ENCODE measurements at regions not wholly inside any gene's neighbourhood (a gene's known extent, or its start where the extent isn't known, plus 50 kb on each side); places are given as distances from the start of the nearest gene placed in this dataset.
"Not testable (repeated sequence)": the region's sequence is repeated elsewhere in the genome, so short reads cannot be mapped to it uniquely, and the experiment has no call there.

DNA sequence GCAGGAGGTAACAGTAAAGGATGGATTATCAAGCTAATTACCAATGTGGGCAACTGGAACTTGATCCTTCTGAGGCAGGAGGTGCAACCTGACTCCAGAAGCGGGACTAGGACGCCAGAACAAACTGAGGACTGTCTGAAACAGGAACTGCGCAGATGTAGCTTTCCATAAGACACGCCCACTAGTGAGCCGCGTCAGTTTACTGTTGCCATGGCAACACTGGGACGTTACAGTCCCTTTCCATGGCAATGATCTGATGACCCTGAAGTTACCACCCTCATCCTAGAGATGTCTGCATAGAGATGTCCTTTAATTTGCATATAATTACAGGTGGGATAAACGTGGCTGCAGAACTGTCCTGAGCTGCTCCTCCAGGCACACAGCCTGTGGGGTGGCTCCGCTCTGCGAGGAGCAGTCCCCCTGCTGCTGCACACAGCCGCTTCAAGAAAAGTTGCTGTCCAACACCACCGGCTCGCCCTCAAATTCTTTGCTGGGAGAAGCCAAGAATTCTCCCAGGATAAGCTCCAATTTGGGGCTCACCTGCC, 816.6 kb downstream of the UQCRFS1 start:
- no peak for DNase-seq

DNA sequence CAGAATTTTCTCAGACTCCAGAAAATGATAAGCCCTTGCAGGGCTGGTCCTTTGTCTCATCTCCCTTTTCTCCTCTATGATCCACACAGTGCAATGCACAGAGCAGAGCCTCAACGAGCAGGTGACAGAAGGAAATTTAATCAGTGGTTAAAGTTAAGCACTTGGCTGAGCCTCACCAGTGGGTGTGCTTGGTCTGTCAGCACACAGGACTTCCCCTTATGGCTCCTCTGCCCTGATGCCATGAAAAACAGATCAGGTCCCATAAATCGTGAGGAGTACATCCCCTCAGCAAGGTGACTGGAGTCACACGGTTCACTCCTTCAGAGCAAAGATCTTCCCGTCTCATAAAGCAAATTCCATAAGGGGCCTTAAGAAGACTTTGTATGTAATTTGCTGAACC, 818.2 kb downstream of the UQCRFS1 start:
- no peak for DNase-seq

GRCh38 chr19:28393574-28394336, 819.2 kb downstream of the UQCRFS1 start:
- no peak for DNase-seq

DNA sequence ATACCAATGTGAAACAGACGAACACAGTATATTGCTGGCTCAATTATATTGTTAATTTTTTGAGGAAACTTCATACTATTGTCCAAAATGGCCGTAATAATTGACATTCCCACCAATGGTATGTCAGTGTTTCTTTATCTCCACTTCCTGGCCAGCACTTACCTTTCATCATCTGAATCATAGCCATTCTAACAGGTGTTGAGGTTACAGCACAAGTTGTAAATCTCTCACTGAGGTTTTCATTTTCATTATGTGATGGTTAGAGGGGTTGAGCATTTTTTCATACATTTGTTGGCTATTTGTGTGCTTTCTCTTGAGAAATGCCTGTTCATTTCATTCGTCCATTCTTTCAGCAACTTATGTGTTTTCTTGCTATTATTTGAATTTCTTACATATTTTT, 824.0 kb downstream of the UQCRFS1 start:
- DNase-seq = no peak

- no peak for DNase-seq
Observed at GRCh38 chr19:28387507-28387906, 825.4 kb downstream of the UQCRFS1 start.

GRCh38 chr19:28386470-28386869, 826.5 kb downstream of the UQCRFS1 start:
- DNase-seq = no peak

DNA sequence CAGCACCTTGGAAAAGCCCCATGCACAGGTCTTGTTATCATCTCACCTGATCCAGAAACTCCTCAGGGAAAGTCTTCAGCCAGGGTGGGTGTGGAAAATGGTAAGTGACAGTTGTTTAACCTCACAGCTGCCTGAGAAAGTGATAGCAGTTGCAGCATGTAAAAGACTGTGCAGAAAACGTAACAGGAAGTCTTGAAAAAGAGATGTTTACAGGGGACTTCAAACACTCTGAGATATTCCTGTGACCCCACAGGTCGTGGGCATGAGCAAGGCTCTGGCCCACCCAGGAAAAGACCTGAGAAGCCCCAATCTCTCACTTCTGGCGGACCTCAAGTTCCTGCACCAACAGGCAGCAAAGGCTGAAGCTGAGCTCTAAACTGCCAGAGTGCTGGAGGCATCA, 826.9 kb downstream of the UQCRFS1 start:
- DNase-seq = no peak

- no peak for DNase-seq
Observed at GRCh38 chr19:28377077-28377476, 835.9 kb downstream of the UQCRFS1 start.

DNA sequence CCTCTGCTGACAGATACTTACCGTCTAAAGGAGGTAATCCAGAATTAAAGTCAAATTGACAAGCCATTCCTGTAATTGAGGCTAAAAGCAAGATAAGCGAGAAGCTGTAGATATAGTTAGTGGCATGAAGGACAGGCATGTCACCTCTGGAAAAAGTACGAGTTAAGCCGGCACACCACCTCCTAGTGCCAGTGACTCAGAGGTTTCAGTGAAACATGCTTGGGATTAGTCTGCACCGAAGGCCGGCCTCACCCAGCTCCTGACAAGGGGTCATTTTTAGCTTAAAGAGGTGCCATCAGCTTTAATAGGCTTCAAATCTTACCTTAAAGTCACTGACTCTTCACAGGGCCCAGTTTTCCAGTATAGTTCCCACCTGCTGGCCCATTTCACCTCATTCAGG, 838.0 kb downstream of the UQCRFS1 start:
- DNase-seq = no peak

GRCh38 chr19:28372576-28373247, 840.2 kb downstream of the UQCRFS1 start:
- no peak for DNase-seq

DNA sequence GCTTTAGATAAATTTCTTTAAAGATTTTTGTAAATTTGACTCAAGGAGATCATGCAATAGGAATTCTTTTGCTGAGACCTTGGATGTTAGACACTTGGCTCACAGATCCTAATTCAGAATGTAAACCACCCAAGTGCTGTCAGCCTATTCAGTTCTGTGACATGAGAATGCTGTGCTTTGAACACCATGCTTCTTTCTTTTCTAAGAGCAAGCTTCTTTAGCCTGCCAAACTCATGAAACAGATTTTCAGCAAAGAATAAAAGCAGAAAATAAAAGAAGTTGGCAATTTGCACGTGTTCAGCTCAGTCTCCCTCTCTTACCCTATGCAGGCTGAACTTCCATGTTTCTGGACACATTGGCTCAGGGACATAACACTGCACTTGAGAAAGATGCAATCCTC, 845.8 kb downstream of the UQCRFS1 start:
- no peak for DNase-seq

- no peak for DNase-seq
Observed at GRCh38 chr19:28363254-28363653, 849.7 kb downstream of the UQCRFS1 start.

GRCh38 chr19:28359431-28360414, 853.2 kb downstream of the UQCRFS1 start:
- no peak for DNase-seq

DNA sequence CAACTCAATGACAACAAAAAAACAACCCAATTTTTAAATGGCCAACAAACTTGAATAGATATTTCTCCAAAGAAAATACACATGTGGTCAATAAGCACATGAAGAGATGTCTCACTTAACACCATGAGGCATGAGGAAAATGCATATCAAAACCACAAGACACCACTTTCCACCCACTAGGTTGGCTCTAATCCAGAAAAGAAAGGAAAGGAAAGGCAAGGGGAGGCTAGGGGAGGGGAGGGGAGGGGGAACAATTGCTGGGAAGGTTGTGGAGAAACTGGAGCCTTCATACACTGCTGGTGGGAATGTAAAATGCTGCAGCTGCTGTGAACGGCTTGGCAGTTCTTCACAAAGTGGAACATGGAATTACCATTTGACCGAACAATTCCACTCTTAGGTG, 854.3 kb downstream of the UQCRFS1 start:
- no peak for DNase-seq

DNA sequence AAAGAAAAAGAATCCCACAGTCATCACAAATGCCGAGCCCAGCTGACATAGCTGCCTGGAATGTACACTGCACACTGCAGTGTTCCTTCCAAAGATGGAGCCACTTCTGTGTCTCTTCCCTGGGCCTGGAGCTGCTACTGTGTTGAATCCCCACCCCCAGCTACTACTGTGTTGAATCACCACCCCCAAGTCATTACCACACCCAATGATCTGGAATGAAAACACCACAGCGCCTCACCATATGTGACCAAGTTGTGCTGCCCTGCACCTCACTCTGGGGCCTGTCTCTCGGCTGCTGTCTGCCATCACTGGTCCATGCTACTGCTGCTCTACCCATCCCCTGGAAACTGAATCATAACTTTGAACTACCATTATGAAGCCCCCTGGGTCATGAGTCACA, 861.2 kb downstream of the UQCRFS1 start:
- DNase-seq = no peak

DNA sequence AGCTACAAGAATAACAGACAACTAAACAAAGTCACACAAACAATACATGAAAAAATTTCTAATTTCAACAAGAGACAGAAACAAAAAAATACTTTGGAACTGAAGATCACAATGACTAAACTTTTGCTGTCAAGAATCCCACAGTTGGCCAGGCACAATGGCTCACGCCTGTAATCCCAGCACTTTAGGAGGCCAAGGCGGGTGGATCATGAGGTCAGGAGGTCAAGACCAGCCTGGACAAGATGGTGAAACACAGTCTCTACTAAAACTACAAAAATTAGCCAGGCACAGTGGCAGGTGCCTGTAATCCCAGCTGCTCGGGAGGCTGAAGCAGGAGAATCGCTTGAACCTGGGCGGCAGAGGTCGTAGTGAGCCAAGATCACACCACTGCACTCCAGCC, 861.6 kb downstream of the UQCRFS1 start:
- DNase-seq = not testable (repeated sequence)

DNA sequence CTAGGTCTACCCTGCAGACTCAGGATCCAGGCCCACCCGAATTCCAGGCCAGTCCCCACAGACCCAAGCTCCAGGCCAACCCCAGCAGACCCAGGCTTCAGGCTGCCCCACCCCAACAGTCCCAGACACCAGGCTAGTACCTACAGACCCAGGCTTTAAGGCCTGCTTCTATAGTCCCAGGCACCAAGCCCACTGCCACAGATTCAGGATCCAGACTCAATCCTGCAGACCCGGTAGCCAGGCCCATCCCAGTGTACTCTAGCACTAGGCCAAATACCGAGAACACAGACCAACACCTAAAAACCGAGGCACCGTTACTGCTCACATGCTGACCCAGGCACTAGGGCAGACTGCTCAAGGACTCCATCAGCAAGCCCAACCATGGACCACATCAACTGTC, 862.3 kb downstream of the UQCRFS1 start:
- no peak for DNase-seq

DNA sequence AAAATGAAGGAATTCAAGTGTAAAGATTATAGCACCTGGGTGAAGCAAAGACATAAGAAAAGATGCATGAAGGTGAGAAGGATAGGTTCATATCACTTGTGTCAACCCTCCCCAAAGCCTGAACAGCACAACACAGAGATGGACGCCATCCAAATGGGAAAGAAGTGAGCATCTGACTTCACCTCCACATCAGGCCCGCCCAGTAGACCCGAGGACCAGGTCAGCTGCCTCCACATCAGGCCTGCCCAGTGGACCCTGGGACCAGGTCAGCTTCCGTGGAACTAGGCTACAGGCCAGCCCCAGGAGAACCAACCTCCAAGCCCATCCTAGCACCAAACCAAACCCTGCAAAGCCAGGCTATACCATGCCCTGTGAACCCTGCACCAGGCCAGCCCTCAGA, 862.9 kb downstream of the UQCRFS1 start:
- DNase-seq = no peak

GRCh38 chr19:28349604-28350003, 863.3 kb downstream of the UQCRFS1 start:
- no peak for DNase-seq

DNA sequence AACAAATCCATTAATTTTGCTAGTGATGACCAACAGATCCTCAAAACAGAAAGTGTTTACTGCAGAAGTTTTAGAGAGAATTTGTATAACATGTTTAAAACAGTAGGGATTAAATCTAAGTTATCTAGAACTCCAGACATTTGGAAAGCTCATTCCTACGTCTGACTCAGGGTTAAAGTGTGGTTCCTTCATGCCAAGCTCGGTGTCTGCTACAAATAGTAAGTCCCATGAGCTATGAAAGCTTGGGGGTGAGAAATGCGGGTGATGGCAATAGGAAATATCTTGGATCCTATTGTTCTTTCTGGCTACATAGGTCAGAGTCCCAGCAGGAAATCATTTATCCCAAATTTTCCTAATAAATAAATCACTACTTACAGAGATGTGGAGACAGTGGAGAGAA, 867.1 kb downstream of the UQCRFS1 start:
- DNase-seq = no peak

- DNase-seq = no peak
Observed at GRCh38 chr19:28341810-28342350, 871.1 kb downstream of the UQCRFS1 start.

- no peak for DNase-seq
Observed at GRCh38 chr19:28334419-28334818, 878.5 kb downstream of the UQCRFS1 start.

DNA sequence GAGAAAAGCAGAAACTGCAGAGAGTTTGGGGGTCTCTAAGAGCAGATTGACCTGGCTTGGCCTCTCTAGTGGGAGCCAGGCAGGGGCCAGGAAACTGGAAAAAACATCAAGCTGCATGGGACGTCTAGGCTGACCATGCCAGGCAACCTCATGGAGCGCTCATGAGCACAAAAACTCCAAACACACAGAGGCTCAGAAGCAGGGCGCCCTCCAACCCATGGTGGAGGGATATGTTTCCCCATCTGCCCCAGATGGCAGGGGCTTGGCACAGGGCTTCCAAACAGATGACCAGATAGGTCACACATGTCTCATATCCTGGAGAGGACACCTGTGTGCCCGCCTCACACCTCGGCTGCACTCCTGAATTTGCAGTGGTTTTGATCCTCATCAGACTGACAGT, 879.0 kb downstream of the UQCRFS1 start:
- DNase-seq = no peak
